Testis (tissue), 2 donors: ENCODE measurements at regions not wholly inside any gene's neighbourhood (a gene's known extent, or its start where the extent isn't known, plus 50 kb on each side); places are given as distances from the start of the nearest gene placed in this dataset.
"Not testable (repeated sequence)": the region's sequence is repeated elsewhere in the genome, so short reads cannot be mapped to it uniquely, and the experiment has no call there.

ENCODE experiments used
- DNase-seq: peaks from one replicate; pipeline ENCODE4 v3.0.0-alpha.2; 2019
- H3K27ac ChIP-seq, 2 donors: fragments of 200-600 bp; sonication (generic); one replicate each; pipeline ENCODE4 v1.5.1; 2019
- H3K27me3 ChIP-seq: fragments of 200-600 bp; sonication (generic); one replicate; pipeline ENCODE4 v1.5.1; 2019
- H3K36me3 ChIP-seq: fragments of 200-600 bp; sonication (generic); one replicate; pipeline ENCODE4 v1.5.1; 2017; ENCODE audit warnings: low read depth; ENCODE audit errors: missing control alignments
- H3K4me1 ChIP-seq: fragments of 200-600 bp; sonication (generic); one replicate; pipeline ENCODE4 v1.5.1; 2019
- H3K4me3 ChIP-seq, 2 donors: fragments of 200-600 bp; sonication (generic); one replicate each; pipeline ENCODE4 v1.5.1; 2017 to 2019
- H3K9me3 ChIP-seq: fragments of 200-600 bp; sonication (generic); one replicate; pipeline ENCODE4 v1.5.1; 2017
- CTCF ChIP-seq, 3 experiments: fragments of 450-650 bp in 2 of 3; fragments of 200-600 bp in 1 of 3; sonication (generic) in 1 of 3; IDR thresholded peaks; one replicate each; pipeline ENCODE4 v1.5.1; 2016 to 2019; ENCODE audit warnings: antibody characterized with exemption in 3 of 3, mild to moderate bottlenecking in 2 of 3, moderate library complexity in 1 of 3
- POLR2A ChIP-seq: fragments of 450-650 bp; IDR thresholded peaks from one replicate; pipeline ENCODE4 v1.6.1; 2017; ENCODE audit warnings: antibody characterized with exemption, mild to moderate bottlenecking, moderate library complexity
- WGBS, 2 donors: methylation state at CpG; one replicate each; pipeline ENCODE4 v1.1.5; 2018; 5-methylcytosine and 5-hydroxymethylcytosine counted together
- intact Hi-C: fragments of 100-400 bp; cut with DNase I; formaldehyde crosslinking; loops from one replicate; pipeline ENCODE4 v1.15.1; 2023; ENCODE audit warnings: low total_unique reads

GRCh38 chrX:1749499-1749898, 134.6 kb downstream of the ASMT start:
- intact Hi-C loops: no loop called here
- Histone ChIP-seq H3K27me3 (no peaks in the 10 kb centered on the region), H3K9me3 (no peaks in the 10 kb centered on the region), H3K4me1 (no peaks in the 10 kb centered on the region), H3K27ac (no peak overlapping the region), H3K4me3 (no peak overlapping the region), H3K36me3 (no peaks in the 10 kb centered on the region)
- WGBS, 2 donors: 79 to 86% methylated on average over 7 of the region's 7 CpGs
- DNase-seq: no peak
- no peak for TF ChIP-seq POLR2A
- TF ChIP-seq CTCF (IDR thresholded peaks at IDR 0.05): no peak

- no peak for DNase-seq
- no peaks in the 10 kb centered on the region for H3K4me1 ChIP-seq
- H3K9me3 ChIP-seq: no peaks in the 10 kb centered on the region
- no peak overlapping the region for H3K27ac ChIP-seq
- H3K27me3 ChIP-seq: no peaks in the 10 kb centered on the region
- intact Hi-C loops: no loop called here
- no peak for TF ChIP-seq CTCF (IDR thresholded peaks at IDR 0.05)
- no peak for TF ChIP-seq POLR2A
- H3K36me3 ChIP-seq: no peaks in the 10 kb centered on the region
- WGBS, 2 donors: 64 to 68% methylated on average over 5 of the region's 5 CpGs
- no peak overlapping the region for H3K4me3 ChIP-seq
Measured at GRCh38 chrX:1750267-1750666, 135.4 kb downstream of the ASMT start.

GRCh38 chrX:1751781-1752180, 136.9 kb downstream of the ASMT start:
- Histone ChIP-seq H3K4me3 (no peak overlapping the region), H3K27me3 (no peaks in the 10 kb centered on the region), H3K4me1 (no peaks in the 10 kb centered on the region), H3K9me3 (no peaks in the 10 kb centered on the region), H3K27ac (no peak overlapping the region), H3K36me3 (no peaks in the 10 kb centered on the region)
- TF ChIP-seq CTCF (IDR thresholded peaks at IDR 0.05) (no peak), POLR2A (no peak)
- 90 to 95% methylated on average over 5 of the region's 5 CpGs for WGBS, 2 donors
- intact Hi-C loops: no loop called here
- no peak for DNase-seq

GRCh38 chrX:1752799-1753198, 137.9 kb downstream of the ASMT start:
- intact Hi-C loops, H3K27me3 ChIP-seq, H3K36me3 ChIP-seq, H3K9me3 ChIP-seq, H3K4me1 ChIP-seq, DNase-seq, H3K27ac ChIP-seq, H3K4me3 ChIP-seq: not testable (repeated sequence)

- intact Hi-C loops: no loop called here
- H3K9me3 ChIP-seq: no peaks in the 10 kb centered on the region
- H3K27me3 ChIP-seq: no peaks in the 10 kb centered on the region
- DNase-seq: no peak
- no peak overlapping the region for H3K27ac ChIP-seq
- TF ChIP-seq POLR2A (no peak), CTCF (IDR thresholded peaks at IDR 0.05) (no peak)
- WGBS, 2 donors: 92 to 94% methylated on average over 8 of the region's 8 CpGs
- no peak overlapping the region for H3K4me3 ChIP-seq
- no peaks in the 10 kb centered on the region for H3K36me3 ChIP-seq
- H3K4me1 ChIP-seq: no peaks in the 10 kb centered on the region
Measured at GRCh38 chrX:1754077-1754476, 139.2 kb downstream of the ASMT start.
